Uterus (tissue), 2 donors: ENCODE measurements at regions not wholly inside any gene's neighbourhood (a gene's known extent, or its start where the extent isn't known, plus 50 kb on each side); places are given as distances from the start of the nearest gene placed in this dataset.
"Not testable (repeated sequence)": the region's sequence is repeated elsewhere in the genome, so short reads cannot be mapped to it uniquely, and the experiment has no call there.

Source experiments
- CTCF ChIP-seq, 4 experiments: fragments of 200-600 bp in 2 of 4; fragments of 450-650 bp in 2 of 4; sonication (generic) in 2 of 4; IDR thresholded peaks; one replicate each; pipeline ENCODE4 v1.5.1; 2016 to 2019; ENCODE audit warnings: antibody characterized with exemption in 4 of 4, mild to moderate bottlenecking in 2 of 4, moderate library complexity in 1 of 4
- POLR2A ChIP-seq, 2 donors: fragments of 450-650 bp; IDR thresholded peaks; one replicate each; pipeline ENCODE4 v1.6.1; 2016; ENCODE audit warnings: antibody characterized with exemption in 2 of 2, mild to moderate bottlenecking in 1 of 2, moderate library complexity in 1 of 2

DNA sequence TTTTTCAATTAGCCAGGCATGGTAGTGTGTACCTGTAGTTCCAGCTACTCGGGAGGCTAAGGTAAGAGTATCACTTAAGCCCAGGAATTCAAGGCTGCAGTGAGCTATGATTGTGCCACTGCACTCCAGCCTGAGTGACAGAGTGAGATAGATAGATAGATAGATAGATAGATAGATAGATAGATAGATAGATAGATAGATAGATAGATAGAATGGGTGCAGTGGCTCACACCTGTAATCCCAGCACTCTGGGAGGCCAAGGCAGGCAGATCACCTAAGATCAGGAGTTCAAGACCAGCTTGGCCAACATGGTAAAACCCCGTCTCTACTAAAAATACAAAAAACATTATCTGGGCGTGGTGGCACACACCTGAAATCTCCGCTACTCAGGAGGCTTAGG, 85.6 kb upstream of the CAB39 start:
- not testable (repeated sequence) for TF ChIP-seq POLR2A, CTCF (IDR thresholded peaks at IDR 0.05)
